Inflammatory macrophage (primary cell): ENCODE measurements at regions not wholly inside any gene's neighbourhood (a gene's known extent, or its start where the extent isn't known, plus 50 kb on each side); places are given as distances from the start of the nearest gene placed in this dataset.

Experiments used
- DNase-seq, 2 donors: peaks; one replicate each; pipeline ENCODE4 v3.0.0-alpha.2; 2020 to 2022

DNA sequence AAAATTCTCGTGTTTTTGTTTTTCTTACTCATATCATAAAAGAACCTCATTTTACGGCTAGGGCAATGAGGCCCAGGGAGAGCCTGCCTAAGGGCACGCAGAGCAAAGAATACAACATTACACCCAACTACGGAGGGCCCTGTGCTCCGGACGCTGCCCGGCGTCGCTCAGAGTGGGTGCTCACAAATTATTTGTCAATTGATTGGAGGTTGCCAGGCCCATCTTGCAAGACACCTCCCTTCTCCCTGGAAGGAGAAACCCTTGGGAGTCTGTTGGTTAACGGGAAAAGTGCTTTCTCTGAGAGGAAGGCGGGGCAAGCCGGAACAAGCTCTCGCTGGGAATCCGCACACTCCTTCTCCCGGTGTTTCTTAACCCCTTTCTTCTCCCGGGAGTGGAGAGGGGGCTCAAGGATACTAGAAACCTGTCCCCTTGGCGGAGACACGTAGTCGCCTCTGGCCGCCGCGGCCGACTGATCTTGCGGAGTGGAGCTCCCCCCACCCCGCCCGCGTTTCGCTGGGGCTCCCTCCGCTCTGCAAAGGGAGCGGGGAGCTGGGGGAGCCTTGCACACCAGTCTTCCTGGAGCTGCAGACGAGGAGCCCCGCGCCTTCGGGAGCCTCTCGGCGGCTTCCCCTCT lies 599.3 kb upstream of the SGCD start:
- no peak for DNase-seq

DNA sequence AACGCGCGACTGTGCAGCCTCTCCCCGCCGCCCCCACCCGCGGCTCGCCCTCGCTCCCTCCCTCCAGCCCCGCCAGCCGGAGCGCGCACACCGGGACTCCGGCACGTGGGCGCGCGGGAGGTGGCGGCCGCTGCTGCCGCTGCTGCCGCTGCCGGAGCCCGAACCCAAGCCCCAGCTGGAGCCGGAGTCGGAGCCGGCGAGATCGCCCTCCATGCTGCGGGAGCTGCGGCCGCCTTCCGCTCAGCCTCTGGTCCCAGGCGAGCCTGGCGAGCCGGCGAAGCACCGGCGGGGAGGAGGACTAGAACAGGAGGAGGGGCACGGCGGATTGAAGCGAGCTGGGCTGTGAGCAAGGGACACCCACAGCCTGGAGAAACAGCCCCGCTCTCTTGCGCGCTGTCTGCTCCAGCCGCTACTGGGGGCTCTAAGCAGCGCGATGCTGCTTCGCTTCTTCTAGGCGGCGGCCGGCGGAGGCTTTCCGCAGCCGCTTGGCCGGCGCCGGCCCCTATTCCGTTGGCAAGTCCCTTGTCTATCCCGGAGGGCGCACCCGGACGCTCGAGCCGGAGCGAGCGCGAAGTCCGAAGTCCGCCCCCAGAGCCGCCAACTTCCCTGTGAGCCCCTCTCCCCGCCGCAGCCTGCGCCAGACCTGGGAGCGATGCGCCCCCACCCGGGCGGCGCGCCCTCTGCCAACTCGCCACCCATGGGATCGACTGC lies 598.7 kb upstream of the SGCD start:
- no peak for DNase-seq

DNA sequence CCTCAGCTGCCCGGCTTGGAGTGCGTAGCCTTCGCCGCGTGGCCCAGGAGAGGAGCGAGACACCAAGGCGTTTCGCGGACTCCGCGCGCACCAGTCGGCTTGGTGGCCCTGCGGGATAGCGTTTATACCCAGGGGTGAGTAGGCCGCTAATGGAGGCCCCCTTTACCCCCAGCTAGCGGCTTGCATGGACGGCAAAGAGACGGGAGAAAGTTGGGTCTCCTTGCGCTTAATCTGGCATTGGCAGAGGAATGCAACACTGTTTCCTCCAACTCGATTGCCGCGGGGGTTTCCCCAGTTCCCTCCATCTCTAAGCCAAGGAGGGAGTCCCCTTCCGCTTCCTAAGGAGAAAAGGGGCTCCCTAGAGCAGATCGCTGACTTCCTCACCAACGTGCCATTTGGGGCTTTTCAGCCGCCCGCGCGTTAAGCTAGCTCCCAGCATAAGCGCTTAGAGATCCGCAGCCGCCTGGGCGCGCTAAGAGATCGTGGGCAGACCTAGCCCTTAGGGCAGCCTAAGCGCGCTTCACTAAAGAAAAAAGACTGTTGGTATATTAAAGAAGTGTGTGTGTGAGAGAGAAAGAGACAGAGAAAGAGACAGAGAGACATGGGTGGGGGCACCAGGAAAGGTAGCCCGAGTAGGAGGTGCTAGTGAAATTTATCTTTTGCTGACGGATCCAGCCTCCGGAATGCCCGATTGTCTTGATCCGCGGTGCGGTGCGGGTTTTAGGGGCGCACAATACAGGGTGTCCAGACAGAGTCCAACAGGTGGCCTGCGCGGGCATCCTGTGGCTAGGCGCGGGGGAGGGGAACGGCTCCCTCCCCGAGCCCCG lies 597.9 kb upstream of the SGCD start:
- DNase-seq: no peak

DNA sequence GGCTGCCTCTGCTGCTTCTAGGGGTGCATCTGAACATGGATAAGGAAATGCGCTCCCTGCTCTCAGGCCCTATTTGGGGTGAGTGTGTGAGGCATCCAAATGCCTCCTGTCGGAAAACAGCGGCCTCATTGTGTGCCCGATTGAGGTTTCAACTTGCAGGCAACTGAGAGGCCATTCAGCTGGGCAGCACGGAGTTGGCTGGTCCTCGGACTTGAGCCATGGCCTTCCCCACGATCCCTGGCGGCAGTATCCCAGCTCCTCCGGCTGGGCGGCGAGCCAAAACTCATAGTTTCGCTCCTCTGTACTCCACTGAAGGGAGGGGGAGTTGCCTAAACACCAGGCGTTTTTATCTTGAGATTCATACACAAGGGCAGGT lies 597.3 kb upstream of the SGCD start:
- DNase-seq: no peak

DNA sequence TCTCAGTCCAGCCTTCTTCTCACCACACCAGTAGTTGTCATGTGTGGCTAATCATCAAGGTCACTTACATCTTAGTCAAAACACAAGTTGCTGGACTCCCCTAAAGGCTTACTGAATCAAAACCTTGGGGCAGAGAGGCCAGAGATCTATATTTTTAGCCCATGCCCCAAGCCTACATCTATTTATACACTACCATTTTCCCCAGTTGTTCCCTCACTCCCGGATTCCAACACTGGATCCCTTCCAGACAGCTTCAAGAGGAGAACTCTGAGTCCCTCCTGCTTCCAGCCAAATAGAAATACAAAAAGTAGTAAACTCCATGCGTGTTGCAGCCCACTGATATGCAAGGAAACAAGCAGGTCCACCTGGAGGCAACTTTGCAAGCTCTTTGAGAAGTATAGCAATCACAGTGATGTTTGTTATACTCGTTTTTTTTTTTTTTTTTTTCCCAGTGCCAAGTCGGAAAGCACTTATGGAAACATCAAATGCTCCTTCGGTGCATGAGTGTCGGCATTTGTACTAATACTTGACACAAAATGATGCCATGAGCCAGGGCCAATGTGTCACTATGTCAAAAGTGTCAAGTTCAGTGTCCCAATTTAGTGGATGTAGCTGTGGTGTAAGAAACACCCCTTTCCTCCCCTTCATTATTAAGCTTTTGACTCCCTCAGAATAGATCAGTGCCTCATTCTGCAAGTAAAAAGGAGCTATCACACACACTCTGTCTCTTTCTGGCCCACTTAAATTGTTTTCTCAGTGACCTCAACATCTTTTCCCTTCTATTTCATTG lies 594.2 kb upstream of the SGCD start:
- DNase-seq: no peak

DNA sequence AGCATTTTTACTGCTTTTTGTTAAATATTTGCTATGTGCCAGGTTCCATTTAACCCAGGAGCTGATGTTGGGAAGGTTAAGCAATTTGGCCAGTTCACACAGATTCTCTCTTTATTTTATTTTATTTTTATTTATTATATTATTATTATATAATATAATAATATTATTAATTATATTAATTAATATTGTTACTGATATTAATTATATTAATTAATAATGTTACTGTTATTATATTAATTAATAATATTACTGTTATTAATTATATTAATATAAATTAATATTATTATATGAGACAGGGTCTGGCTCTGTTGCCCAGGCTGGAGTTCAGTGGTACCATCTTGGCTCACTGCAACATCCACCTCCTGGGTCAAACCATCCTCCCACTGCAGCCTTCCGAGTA lies 593.0 kb upstream of the SGCD start:
- DNase-seq: no peak

DNA sequence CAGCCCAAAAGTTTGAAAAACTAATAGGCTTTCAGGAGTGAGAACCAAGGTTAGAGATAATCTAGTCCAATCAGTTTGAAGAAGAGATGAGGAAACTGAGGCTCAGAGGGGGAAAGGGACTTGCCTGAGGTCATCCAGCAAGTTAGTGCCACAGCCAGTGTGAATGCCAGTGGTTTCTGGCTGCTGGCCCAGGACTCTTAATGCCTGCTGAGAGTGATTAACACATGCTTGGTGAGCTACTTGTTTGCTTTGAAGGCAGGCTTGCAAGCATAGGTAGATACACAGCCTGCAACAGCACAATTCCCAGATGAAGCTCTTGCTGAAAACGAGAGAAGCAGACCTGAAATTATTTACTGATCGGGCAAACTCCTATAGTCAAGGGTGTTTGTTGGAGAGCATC lies 591.6 kb upstream of the SGCD start:
- no peak for DNase-seq

DNA sequence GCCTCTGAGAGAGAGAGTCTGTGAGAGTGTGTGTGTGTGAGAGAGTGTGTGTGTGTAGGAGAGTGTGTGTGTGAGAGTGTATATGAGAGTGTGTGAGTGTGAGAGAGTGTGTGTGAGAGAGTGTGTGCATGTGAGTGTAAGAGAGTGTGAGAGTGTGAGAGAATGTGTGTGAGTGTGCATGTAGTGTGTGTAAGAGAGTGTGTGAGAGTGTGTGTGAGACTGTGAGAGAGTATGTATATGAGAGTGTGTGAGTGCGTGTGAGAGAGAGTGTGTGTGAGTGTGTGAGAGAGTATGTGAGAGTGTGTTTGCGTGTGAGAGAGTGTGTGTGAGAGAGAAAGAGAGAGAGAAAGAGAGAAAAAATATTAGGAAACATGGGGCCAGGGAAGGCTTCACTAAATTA lies 588.3 kb upstream of the SGCD start:
- DNase-seq: no peak

DNA sequence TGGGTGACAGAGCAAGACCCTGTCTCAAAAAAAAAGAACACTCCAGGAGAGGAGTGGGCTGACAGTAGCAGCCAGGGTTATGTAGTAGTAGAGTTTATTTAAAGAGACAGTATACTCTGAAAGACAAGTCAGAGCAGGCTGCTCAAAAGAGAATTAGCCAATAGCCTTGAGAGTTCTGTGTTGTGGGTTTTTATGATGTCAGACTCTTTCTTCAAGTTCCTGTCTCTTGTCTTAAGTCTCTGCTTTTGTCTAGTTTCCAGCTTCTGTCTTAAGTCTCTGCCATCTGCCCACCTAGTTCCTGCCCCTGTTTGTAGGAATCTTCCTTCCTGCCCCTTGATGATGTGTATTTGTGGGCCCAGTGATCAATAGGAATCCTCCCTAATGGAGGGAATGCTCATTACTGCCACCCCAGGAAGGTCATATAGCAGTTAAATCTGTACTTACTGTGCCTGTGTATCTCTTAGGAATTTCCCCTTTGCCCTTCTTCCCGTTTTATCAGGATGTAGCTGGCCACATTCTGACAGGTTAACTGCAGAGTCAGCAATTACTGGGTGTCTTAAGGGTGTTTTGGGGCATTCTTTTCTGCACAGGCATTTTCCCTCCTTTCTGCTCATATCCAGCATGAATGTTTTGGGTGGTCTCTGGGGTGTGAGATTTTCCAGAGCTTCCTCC lies 580.5 kb upstream of the SGCD start:
- no peak for DNase-seq

DNA sequence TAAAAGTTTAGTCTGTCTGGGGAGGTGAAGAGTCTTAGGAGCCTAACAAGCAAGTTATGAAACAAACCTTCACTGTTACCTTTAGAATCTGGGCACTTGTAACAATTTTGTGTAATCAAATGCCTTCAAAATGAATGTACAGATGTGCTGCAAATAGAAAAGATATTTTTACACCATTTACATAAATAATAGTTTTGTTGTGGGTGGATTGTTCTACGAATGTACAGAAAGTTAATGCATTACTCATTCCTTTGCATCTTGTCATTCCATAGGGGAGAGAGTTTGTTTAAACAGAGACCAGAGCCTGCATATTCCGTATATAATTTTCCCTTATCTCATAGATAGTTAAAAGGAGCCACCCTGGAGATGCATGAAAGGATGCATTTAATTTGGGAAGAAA lies 576.9 kb upstream of the SGCD start:
- DNase-seq: no peak

DNA sequence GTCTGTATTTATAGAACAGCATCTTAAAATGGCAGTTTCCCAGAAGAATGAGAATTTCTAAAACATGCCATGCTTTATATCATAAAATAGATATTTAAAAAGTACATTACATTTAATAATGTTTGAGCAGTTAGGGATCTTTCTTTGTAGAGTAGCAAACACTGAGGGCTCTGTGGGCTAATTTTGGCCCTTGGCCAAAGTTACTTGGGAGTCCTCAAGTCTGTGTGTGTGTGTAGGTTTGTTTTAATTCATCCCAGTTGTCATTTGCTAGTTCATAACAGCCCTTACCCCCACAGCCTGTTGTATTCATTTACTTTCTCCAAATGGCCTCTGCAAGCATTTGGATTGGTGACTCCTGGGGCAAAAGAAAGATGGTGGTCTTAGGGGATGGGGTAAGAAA lies 576.4 kb upstream of the SGCD start:
- no peak for DNase-seq

DNA sequence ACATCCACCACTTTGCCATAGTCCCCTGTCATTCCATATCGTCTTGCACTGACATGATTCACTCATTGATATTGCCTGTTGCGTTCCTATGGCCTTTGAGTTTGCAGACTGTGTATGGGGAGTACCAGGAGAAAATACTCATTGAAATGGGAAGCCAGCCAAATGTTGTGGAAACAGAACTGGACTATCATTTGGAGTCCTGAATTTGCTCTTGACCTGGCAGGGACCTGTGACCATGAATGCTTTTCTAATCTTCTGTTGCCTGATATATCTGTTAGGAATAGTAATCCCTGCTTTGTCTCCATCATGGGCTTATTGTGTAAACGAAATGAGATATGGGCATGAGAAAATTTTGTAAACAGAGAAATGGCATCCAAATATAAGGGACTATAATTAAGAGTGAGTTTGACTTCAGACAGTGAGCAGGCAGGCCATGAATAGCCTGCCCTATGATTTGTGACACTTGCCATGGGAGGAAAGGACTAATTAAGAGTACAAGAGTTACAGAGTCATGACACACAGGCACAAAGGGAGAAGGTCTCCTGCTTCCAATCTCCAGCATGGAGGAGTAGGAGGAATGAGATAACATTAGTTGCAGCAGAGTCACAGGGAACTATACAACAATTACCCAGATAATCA lies 572.9 kb upstream of the SGCD start:
- no peak for DNase-seq

DNA sequence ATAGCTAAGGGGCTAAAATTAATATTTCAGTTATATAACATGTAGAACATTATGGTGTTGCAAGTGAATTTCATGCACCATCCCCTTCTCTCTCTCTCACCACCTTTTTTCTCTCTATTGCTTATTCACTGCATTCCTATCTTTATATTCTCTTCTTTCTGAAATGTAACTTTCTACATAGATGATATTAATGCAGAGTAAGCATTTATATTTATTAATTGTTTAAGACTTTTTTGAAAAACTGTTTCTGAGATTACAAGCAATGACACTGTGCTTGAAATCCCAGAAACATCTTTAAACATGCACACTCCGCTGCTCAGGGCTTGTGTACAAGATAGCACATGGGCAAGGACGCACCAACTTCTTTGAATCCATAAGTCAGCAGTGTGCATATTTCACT lies 567.7 kb upstream of the SGCD start:
- no peak for DNase-seq

DNA sequence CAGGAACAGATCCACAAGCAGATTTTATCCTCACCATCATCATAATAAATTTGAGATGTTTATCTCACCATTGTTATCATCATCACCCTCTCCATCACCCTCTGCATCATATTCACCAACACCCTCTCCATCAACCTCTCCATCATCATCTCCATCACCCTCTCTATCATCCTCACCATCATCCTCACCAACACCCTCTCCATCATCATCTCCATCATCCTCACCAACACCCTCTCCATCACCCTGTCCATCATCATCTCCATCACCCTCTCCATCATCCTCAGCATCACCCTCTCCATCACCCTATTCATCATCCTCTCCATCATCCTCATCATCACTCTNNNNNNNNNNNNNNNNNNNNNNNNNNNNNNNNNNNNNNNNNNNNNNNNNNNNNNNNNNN lies 567.0 kb upstream of the SGCD start:
- no peak for DNase-seq

DNA sequence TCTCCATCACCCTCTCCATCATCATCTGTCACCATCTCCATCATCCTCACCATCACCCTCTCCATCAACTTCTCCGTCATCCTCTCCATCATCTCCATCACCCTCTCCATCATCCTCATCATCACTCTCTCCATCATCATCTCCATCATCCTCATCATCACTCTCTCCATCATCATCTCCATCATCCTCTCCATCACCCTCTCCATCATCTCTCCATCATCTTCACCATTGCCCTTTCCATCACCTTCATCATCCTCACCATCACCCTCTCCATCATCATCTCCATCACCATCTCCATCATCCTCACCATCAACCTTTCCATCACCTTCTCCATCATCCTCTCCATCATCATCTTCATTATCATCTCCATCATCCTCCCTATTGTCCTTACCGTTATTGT lies 565.5 kb upstream of the SGCD start:
- DNase-seq: no peak

DNA sequence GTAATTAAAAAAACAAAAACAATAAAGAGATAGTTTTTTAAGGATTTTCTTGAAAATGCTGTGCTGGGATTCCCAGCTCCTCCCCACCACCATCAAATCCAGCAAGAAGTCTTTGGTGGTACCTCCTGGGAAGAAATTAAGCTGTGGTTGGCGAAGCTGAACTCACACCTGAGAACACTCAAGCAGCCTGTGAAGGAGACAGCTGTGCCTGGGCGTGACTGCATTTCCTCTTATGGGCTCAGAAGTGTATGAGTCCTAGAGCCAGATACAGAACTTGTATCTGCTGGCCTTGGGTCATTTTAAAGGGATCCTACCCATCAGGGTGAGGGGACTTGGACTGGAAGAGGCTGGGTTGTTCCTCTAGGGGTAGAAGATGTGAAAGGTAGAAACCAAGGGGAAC lies 561.2 kb upstream of the SGCD start:
- no peak for DNase-seq

DNA sequence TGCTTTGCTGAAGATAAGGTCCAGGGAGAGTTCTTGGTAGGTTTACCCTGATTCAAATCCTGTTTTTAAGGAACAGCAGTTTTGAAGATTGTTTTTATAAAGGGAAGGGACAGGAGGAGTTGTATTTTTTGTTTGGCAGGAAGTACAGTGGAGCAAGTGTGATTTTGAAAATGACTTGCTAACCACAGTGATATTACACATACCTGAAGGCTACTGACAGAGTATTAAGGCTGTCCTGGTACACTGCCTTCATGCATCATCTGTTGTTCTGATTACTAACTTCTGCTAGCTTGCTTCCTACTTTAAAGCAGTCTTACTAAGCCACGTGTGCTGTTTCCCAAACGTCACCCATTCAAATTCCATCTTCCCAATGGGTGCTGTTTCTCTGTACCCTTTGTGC lies 559.5 kb upstream of the SGCD start:
- DNase-seq: no peak

DNA sequence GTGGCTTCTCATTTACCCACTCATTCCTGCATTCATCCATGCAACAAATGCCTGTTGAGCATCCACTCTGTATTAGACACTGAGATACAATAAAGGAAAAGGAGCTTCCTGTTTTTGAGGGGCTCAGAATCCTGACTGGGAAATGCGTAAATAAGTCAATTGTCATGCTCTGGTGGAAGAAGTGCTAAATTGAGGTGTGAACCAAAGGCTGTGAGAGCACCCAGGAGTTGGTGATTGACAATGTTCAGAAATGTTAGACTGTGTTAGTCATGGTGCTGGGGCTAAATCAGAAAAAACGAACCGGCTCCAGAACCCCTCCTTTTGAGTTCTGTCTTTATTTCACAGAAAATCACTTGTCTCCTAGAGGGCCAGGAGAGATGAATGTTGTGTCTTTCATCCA lies 558.6 kb upstream of the SGCD start:
- no peak for DNase-seq

DNA sequence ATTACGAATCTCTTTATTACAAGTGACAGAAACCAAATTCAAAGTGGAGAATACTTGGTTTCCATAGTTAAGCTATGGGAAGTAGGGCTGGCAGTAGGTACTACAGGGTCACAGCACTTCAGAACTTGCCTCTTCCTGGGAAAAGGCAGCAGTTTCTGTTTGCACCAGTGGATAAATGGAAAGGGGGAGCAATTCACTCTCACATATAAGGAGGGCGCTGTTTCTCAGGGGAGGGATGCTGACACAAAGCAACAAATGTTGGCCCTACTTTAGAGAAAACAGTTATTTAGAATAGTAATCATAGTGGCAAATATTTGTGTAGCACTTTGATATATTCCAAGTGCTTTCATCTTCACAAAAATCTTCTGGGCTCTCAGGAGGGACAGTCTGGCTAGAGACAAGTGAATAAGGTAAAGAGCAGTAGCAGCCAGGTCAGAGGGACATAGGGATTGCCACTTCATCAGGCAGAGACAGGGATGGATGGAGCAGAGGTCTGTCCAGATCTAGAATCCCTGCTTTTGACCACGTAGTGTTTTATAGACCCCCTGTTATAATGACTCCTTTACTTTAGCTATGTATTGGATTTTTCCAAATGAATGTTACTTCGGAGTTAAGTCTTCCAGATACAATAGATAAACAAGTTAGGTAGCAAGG lies 554.8 kb upstream of the SGCD start:
- no peak for DNase-seq

DNA sequence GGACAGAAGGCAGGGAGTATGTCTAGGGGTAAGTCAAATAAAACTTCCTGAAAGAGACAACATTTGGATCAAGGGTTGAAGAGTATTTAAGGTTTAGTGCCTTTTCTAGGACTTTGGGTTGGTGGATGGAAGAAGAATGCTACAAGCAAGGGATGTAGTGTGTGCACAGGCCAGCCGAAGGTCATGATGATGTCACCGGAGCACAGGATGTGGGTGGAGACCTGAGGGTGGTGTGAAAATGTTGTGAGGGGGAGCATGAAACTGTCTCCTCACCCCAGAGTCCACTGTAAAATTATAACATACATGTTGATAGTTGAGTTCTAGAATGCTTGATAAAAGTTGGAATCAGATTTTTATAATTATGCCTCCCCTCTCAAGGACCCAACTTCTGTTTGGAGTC lies 553.3 kb upstream of the SGCD start:
- no peak for DNase-seq

DNA sequence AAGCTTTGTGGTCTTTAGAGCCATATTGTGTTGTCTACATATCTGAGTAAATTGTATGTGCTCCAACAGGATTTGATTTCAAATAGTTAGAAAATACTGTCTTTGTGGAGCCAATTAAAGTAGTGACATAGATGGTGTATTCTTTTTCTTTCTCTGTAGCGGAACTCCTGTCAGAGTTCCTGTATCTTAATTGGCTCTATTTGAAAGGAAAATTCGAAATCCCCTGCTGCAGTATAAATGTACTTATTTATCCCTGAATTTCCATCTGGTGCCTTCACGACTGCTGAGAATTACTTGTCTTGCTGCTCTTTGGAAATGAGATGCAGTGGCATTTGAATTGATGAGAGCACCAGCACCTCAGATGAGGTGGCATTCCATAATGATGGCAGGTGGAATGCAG lies 546.7 kb upstream of the SGCD start:
- no peak for DNase-seq

DNA sequence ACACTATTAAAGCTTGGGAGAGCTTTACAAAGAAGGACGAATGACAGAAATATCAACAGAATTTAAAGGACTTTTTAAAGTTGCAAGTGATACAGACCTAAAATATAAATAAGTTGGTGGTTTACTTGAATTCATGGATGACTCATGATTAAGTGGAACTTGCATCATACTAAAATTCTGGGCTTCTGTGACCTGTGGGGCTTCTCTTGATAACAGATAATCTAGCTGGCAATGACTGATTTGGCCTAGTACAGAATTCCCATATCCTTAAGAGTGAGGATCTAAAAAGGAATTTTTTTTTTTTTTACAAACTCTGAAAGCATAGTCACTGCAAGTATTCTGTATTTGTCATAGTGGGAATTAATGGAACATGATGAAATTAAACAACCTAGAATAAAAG lies 543.7 kb upstream of the SGCD start:
- no peak for DNase-seq
